Thymus (tissue), 11 donors: ENCODE measurements at regions not wholly inside any gene's neighbourhood (a gene's known extent, or its start where the extent isn't known, plus 50 kb on each side); places are given as distances from the start of the nearest gene placed in this dataset.
"Not testable (repeated sequence)": the region's sequence is repeated elsewhere in the genome, so short reads cannot be mapped to it uniquely, and the experiment has no call there.

Source experiments
- DNase-seq, 9 donors: peaks; one replicate each; pipeline ENCODE4 v3.0.0-alpha.2; 2013; ENCODE audit warnings: low spot score in 9 of 9, low read depth in 6 of 9, missing footprints in 1 of 9
- H3K27ac ChIP-seq, 2 donors: one replicate each; pipeline ENCODE4 v1.5.1; 2013; ENCODE audit warnings: control low read depth in 1 of 2, low read depth in 1 of 2, low read length in 1 of 2, mild to moderate bottlenecking in 1 of 2, moderate library complexity in 1 of 2
- H3K27me3 ChIP-seq, 2 donors: one replicate each; pipeline ENCODE4 v1.5.1; 2013; ENCODE audit warnings: low read length in 1 of 2; ENCODE audit not compliant: control insufficient read depth in 2 of 2, insufficient read depth in 1 of 2
- H3K36me3 ChIP-seq, 2 donors: one replicate each; pipeline ENCODE4 v1.5.1; 2013; ENCODE audit warnings: low read length in 1 of 2, mild to moderate bottlenecking in 1 of 2, moderate library complexity in 1 of 2; ENCODE audit not compliant: control insufficient read depth in 2 of 2, insufficient read depth in 2 of 2
- H3K4me1 ChIP-seq, 2 donors: one replicate each; pipeline ENCODE4 v1.5.1; 2013; ENCODE audit warnings: low read length in 2 of 2; ENCODE audit not compliant: control insufficient read depth in 2 of 2, insufficient read depth in 2 of 2
- H3K4me3 ChIP-seq, 2 donors: one replicate each; pipeline ENCODE4 v1.5.1; 2013; ENCODE audit warnings: low read length in 2 of 2, control low read depth in 1 of 2, mild to moderate bottlenecking in 1 of 2
- H3K9me3 ChIP-seq, 2 donors: one replicate each; pipeline ENCODE4 v1.5.1; 2013; ENCODE audit warnings: low read length in 1 of 2, mild to moderate bottlenecking in 1 of 2; ENCODE audit not compliant: control insufficient read depth in 2 of 2, insufficient read depth in 1 of 2
- WGBS: extraction: QIAGEN DNeasy Blood & Tissue Kit; methylation state at CpG from one replicate; pipeline ENCODE4 v1.1.7; 2013; 5-methylcytosine and 5-hydroxymethylcytosine counted together
- donor health status: healthy.

- Histone ChIP-seq H3K36me3 (no peaks in the 10 kb centered on the region), H3K27me3 (no peaks in the 10 kb centered on the region), H3K9me3 (peaks cover 0 to 5% of the 10 kb centered on the region in 2 donors), H3K4me1 (no peaks in the 10 kb centered on the region), H3K4me3 (no peak overlapping the region), H3K27ac (no peak overlapping the region)
- WGBS: over 99% methylated on average over 2 of the region's 2 CpGs
- DNase-seq: no peak
Observed at GRCh38 chr4:160675550-160675949, 1488.2 kb downstream of the FSTL5 start.

DNA sequence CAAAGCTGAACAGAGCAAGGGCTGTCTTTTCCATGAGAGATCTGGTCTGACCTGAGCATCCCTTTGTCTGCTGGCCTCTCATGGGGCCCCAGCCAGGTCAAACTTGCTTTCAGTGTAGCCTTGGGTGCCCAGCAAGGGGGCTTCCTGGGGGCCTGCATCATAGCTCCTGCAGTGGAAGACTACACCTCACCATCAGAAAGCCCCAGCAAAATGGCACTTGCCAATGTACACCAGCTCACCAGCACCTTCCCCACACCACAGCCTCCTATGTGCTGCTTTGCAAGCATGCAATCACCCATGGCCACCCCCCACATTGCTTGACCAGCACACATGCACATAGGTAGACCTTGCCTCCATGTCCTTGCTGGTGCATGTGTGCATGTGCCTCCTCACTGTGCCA is 1478.1 kb downstream of the FSTL5 start:
- Histone ChIP-seq H3K36me3 (no peaks in the 10 kb centered on the region), H3K4me1 (no peaks in the 10 kb centered on the region), H3K4me3 (no peak overlapping the region), H3K9me3 (peaks cover 0 to 5% of the 10 kb centered on the region in 2 donors), H3K27me3 (no peaks in the 10 kb centered on the region), H3K27ac (no peak overlapping the region)
- no peak for DNase-seq

DNA sequence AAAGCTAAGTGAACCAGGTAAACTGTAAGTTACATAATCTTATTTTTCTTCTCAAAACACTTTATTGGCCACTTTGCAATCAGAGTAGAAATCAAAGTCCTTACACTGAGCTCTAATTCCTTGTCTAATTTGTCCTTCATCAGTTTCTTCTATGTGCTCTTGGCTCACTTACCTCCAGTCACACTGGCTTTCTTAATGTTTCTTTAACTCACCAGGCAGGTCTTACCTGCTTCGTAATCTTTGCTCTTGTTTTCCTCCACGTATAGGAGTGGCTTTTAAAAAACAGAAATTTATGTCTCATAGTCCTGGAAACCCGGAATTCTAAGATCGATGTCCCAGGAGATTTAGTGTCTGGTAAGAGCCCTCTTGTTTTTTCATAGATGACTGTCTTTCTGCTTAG is 1462.1 kb downstream of the FSTL5 start:
- no peaks in the 10 kb centered on the region for H3K9me3 ChIP-seq
- H3K36me3 ChIP-seq: no peaks in the 10 kb centered on the region
- no peaks in the 10 kb centered on the region for H3K4me1 ChIP-seq
- no peaks in the 10 kb centered on the region for H3K27me3 ChIP-seq
- DNase-seq: no peak
- H3K27ac ChIP-seq: no peak overlapping the region
- H3K4me3 ChIP-seq: no peak overlapping the region
- 90% methylated on average over 4 of the region's 4 CpGs for WGBS

DNA sequence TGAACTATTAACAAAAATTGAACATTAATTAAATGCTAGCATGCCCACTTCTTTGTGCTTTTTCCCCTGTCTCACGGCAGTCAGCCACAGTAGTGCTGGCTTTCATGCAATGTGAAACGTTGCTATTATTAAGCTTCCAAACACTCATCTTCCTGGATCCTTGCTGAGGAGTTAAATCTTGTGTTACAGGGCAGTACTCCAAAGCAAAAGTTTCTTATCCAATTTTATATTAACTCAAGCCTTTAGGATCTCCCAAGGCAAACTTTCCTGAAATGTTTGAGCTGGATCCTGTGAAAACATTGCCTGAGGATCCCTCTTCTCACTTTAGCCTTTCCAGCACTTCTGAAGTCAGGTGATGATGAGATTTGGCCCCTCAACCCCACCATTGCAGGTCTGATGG is 1454.8 kb downstream of the FSTL5 start:
- no peak for DNase-seq
- no peaks in the 10 kb centered on the region for H3K27me3 ChIP-seq
- no peaks in the 10 kb centered on the region for H3K4me1 ChIP-seq
- H3K27ac ChIP-seq: no peak overlapping the region
- WGBS: 88% methylated on average over 2 of the region's 2 CpGs
- no peak overlapping the region for H3K4me3 ChIP-seq
- H3K9me3 ChIP-seq: no peaks in the 10 kb centered on the region
- no peaks in the 10 kb centered on the region for H3K36me3 ChIP-seq

DNA sequence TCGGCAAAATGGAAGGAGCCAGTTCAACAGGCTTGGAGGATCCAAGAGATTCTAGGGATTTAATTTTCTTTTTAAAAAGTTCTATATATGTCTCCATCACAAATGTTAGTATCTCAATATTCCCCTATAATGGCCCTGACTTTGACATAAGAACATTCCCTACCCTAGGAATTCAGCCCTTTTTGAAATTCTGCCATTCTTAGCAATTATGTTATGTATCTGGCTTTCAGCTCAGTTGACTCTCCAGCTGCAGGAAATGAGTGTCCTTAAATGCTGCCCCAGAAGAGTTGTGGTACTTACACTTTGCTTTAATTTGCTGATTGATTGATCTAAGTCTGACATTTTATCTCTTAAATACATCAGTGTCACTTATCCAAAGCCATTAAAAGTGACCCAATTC is 1454.3 kb downstream of the FSTL5 start:
- no peak for DNase-seq
- Histone ChIP-seq H3K27me3 (no peaks in the 10 kb centered on the region), H3K27ac (no peak overlapping the region), H3K9me3 (no peaks in the 10 kb centered on the region), H3K4me1 (no peaks in the 10 kb centered on the region), H3K4me3 (no peak overlapping the region), H3K36me3 (no peaks in the 10 kb centered on the region)
- 100% methylated on average over 1 of the region's 1 CpG for WGBS

GRCh38 chr4:160716551-160716950 is 1447.2 kb downstream of the FSTL5 start:
- no peak for DNase-seq
- WGBS: 91% methylated on average over 2 of the region's 2 CpGs
- H3K4me3 ChIP-seq: no peak overlapping the region
- no peaks in the 10 kb centered on the region for H3K27me3 ChIP-seq
- H3K9me3 ChIP-seq: no peaks in the 10 kb centered on the region
- H3K27ac ChIP-seq: no peak overlapping the region
- H3K36me3 ChIP-seq: no peaks in the 10 kb centered on the region
- H3K4me1 ChIP-seq: no peaks in the 10 kb centered on the region

DNA sequence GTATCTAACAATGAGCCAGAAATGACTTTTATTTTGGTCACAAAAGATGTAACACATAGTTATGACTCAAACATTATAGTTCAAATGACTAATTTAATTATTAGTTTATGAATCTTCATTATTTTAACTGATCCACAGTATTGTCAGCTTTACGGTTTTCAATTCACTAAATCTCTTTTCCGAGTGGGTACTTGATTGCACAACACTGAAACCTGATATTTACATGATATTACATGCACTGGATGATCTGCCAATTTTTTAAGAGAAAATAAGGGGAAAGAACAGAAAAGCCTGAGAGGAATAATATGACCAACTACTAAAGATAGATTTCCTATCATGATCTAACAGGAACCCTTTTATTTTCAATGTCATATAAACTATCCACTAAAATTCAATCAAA is 1446.0 kb downstream of the FSTL5 start:
- Histone ChIP-seq H3K27me3 (no peaks in the 10 kb centered on the region), H3K4me1 (no peaks in the 10 kb centered on the region), H3K36me3 (no peaks in the 10 kb centered on the region), H3K4me3 (no peak overlapping the region), H3K27ac (no peak overlapping the region), H3K9me3 (no peaks in the 10 kb centered on the region)
- no peak for DNase-seq
- WGBS: 90% methylated on average over 2 of the region's 2 CpGs

- Histone ChIP-seq H3K4me1 (no peaks in the 10 kb centered on the region), H3K27me3 (no peaks in the 10 kb centered on the region), H3K36me3 (no peaks in the 10 kb centered on the region), H3K9me3 (no peaks in the 10 kb centered on the region), H3K27ac (no peak overlapping the region), H3K4me3 (no peak overlapping the region)
- no peak for DNase-seq
Observed at GRCh38 chr4:160724063-160724462, 1439.7 kb downstream of the FSTL5 start.

GRCh38 chr4:160745126-160745525 is 1418.7 kb downstream of the FSTL5 start:
- Histone ChIP-seq H3K27me3 (no peaks in the 10 kb centered on the region), H3K9me3 (peaks cover 0 to 8% of the 10 kb centered on the region in 2 donors), H3K36me3 (no peaks in the 10 kb centered on the region), H3K4me3 (no peak overlapping the region), H3K4me1 (no peaks in the 10 kb centered on the region), H3K27ac (no peak overlapping the region)
- 95% methylated on average over 1 of the region's 1 CpG for WGBS
- DNase-seq: no peak

- not testable (repeated sequence) for H3K4me3 ChIP-seq, DNase-seq, H3K4me1 ChIP-seq, H3K36me3 ChIP-seq, H3K27me3 ChIP-seq, H3K9me3 ChIP-seq, H3K27ac ChIP-seq
- 93% methylated on average over 8 of the region's 8 CpGs for WGBS
Observed at GRCh38 chr4:160746585-160746984, 1417.2 kb downstream of the FSTL5 start.
